Type B pancreatic cell (in vitro differentiated cells): ENCODE measurements at regions not wholly inside any gene's neighbourhood (a gene's known extent, or its start where the extent isn't known, plus 50 kb on each side); places are given as distances from the start of the nearest gene placed in this dataset.

Experiments used
- DNase-seq: peaks from one replicate; pipeline ENCODE4 v3.0.0; 2021; ENCODE audit warnings: mixed read lengths; ENCODE audit not compliant: unreplicated experiment; ENCODE audit errors: extremely low spot score
- H3K27ac Mint-ChIP-seq: 2 replicates; pipeline ENCODE4 v1.8.0; 2021; ENCODE audit warnings: mild to moderate bottlenecking, mixed read lengths
- H3K27me3 Mint-ChIP-seq: 2 replicates; pipeline ENCODE4 v1.8.0; 2021; ENCODE audit warnings: mixed read lengths
- H3K36me3 Mint-ChIP-seq: 2 replicates; pipeline ENCODE4 v1.8.0; 2021; ENCODE audit warnings: mixed read lengths
- H3K4me1 Mint-ChIP-seq: one replicate; pipeline ENCODE4 v1.8.0; 2021; ENCODE audit warnings: mixed read lengths; ENCODE audit not compliant: unreplicated experiment
- H3K4me3 Mint-ChIP-seq: 2 replicates; pipeline ENCODE4 v1.8.0; 2021; ENCODE audit warnings: mild to moderate bottlenecking, mixed read lengths
- H3K9me3 Mint-ChIP-seq: 2 replicates; pipeline ENCODE4 v1.8.0; 2021; ENCODE audit warnings: mixed read lengths
- CTCF ChIP-seq: fragments of 200-600 bp; sonication (generic); conservative IDR thresholded peaks from 2 replicates; pipeline ENCODE4 v1.5.0; 2021; ENCODE audit warnings: antibody characterized with exemption, mild to moderate bottlenecking

- H3K4me1 Mint-ChIP-seq, result no peaks in the 10 kb centered on the region
- H3K9me3 Mint-ChIP-seq, result no peaks in the 10 kb centered on the region
- DNase-seq, result no peak
- H3K36me3 Mint-ChIP-seq, result no peaks in the 10 kb centered on the region
- peaks cover 2% of the 10 kb centered on the region for H3K27me3 Mint-ChIP-seq
- no peak for TF ChIP-seq CTCF
- no peak overlapping the region for H3K4me3 Mint-ChIP-seq
- H3K27ac Mint-ChIP-seq, result no peak overlapping the region
These were observed 287.9 kb upstream of the SEMA6D start for GRCh38 chr15:47429376-47429775.

- no peaks in the 10 kb centered on the region for H3K9me3 Mint-ChIP-seq
- no peak overlapping the region for H3K4me3 Mint-ChIP-seq
- no peak for DNase-seq
- no peak overlapping the region for H3K27ac Mint-ChIP-seq
- H3K27me3 Mint-ChIP-seq, result peaks cover 2% of the 10 kb centered on the region
- H3K36me3 Mint-ChIP-seq, result no peaks in the 10 kb centered on the region
- TF ChIP-seq CTCF, result no peak
- H3K4me1 Mint-ChIP-seq, result no peaks in the 10 kb centered on the region
These were observed 285.8 kb upstream of the SEMA6D start for GRCh38 chr15:47431501-47431900.

- TF ChIP-seq CTCF, result no peak
- no peaks in the 10 kb centered on the region for H3K36me3 Mint-ChIP-seq
- no peak overlapping the region for H3K4me3 Mint-ChIP-seq
- no peak for DNase-seq
- H3K9me3 Mint-ChIP-seq, result no peaks in the 10 kb centered on the region
- H3K4me1 Mint-ChIP-seq, result no peaks in the 10 kb centered on the region
- H3K27ac Mint-ChIP-seq, result no peak overlapping the region
- peaks cover 2% of the 10 kb centered on the region for H3K27me3 Mint-ChIP-seq
These were observed 284.5 kb upstream of the SEMA6D start for GRCh38 chr15:47432826-47433225.

- Mint-ChIP-seq H3K9me3 (no peaks in the 10 kb centered on the region), H3K4me3 (no peak overlapping the region), H3K27me3 (peaks cover 2% of the 10 kb centered on the region), H3K36me3 (no peaks in the 10 kb centered on the region), H3K27ac (no peak overlapping the region), H3K4me1 (peaks cover 4% of the 10 kb centered on the region)
- no peak for DNase-seq
- TF ChIP-seq CTCF, result no peak
These were observed 282.7 kb upstream of the SEMA6D start for GRCh38 chr15:47434596-47434995.

- no peak overlapping the region for H3K4me3 Mint-ChIP-seq
- H3K9me3 Mint-ChIP-seq, result no peaks in the 10 kb centered on the region
- H3K36me3 Mint-ChIP-seq, result no peaks in the 10 kb centered on the region
- H3K27me3 Mint-ChIP-seq, result no peaks in the 10 kb centered on the region
- TF ChIP-seq CTCF, result no peak
- H3K4me1 Mint-ChIP-seq, result peaks cover 12% of the 10 kb centered on the region
- H3K27ac Mint-ChIP-seq, result no peak overlapping the region
- no peak for DNase-seq
These were observed 279.8 kb upstream of the SEMA6D start for GRCh38 chr15:47437491-47437890.
